ENCODE measurements at regions not wholly inside any gene's neighbourhood (a gene's known extent, or its start where the extent isn't known, plus 50 kb on each side); places are given as distances from the start of the nearest gene placed in this dataset.

GRCh38 chr9:79940919-79941318, 369.2 kb downstream of the TLE4 start:
- no peaks in the 10 kb centered on the region for H3K9me3 ChIP-seq (ENCODE audit: severe bottlenecking)
- H3K36me3 ChIP-seq: no peaks in the 10 kb centered on the region
- no peaks in the 10 kb centered on the region for H3K27me3 ChIP-seq (ENCODE audit: insufficient read depth, low read depth, severe bottlenecking)
- no peak for DNase-seq
- H3K4me3 ChIP-seq (ENCODE audit: low read depth, low read length): no peak overlapping the region
- TF ChIP-seq CTCF (IDR thresholded peaks at IDR 0.05; ENCODE audit: low read depth, low read length): no peak
- H3K27ac ChIP-seq: no peak overlapping the region

GRCh38 chr9:79939819-79940218, 368.1 kb downstream of the TLE4 start:
- DNase-seq: no peak
- no peak overlapping the region for H3K27ac ChIP-seq
- no peaks in the 10 kb centered on the region for H3K27me3 ChIP-seq (ENCODE audit: insufficient read depth, low read depth, severe bottlenecking)
- H3K36me3 ChIP-seq: no peaks in the 10 kb centered on the region
- H3K4me3 ChIP-seq (ENCODE audit: low read depth, low read length): no peak overlapping the region
- no peaks in the 10 kb centered on the region for H3K9me3 ChIP-seq (ENCODE audit: severe bottlenecking)
- no peak for TF ChIP-seq CTCF (IDR thresholded peaks at IDR 0.05; ENCODE audit: low read depth, low read length)

GRCh38 chr9:79936336-79936735, 364.6 kb downstream of the TLE4 start:
- H3K9me3 ChIP-seq (ENCODE audit: severe bottlenecking): no peaks in the 10 kb centered on the region
- no peaks in the 10 kb centered on the region for H3K27me3 ChIP-seq (ENCODE audit: insufficient read depth, low read depth, severe bottlenecking)
- H3K4me3 ChIP-seq (ENCODE audit: low read depth, low read length): no peak overlapping the region
- no peaks in the 10 kb centered on the region for H3K36me3 ChIP-seq
- no peak overlapping the region for H3K27ac ChIP-seq
- no peak for TF ChIP-seq CTCF (IDR thresholded peaks at IDR 0.05; ENCODE audit: low read depth, low read length)
- DNase-seq: no peak

DNA sequence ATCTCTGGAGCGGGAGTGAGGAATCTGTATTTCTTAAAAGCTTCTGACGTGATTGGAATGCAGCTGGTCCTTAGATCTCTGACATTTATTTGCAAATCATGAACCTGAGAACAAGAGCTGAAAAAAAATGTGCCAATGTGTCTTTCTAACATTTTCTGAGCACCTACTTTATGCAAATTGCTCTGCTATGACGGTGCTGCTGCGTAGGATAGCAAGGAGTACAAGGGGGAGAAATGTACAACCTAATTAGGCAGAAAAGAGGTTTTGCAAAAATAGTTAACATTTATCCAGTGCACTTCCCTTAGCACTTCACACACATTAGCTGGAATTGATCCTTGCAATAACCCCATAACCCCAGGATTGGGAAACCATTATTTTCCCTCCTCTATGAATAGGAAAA, 357.5 kb downstream of the TLE4 start:
- Histone ChIP-seq H3K4me3 (ENCODE audit: low read depth, low read length) (no peak overlapping the region), H3K27ac (no peak overlapping the region), H3K27me3 (ENCODE audit: insufficient read depth, low read depth, severe bottlenecking) (no peaks in the 10 kb centered on the region), H3K36me3 (no peaks in the 10 kb centered on the region), H3K9me3 (ENCODE audit: severe bottlenecking) (no peaks in the 10 kb centered on the region)
- DNase-seq: no peak
- no peak for TF ChIP-seq CTCF (IDR thresholded peaks at IDR 0.05; ENCODE audit: low read depth, low read length)

GRCh38 chr9:79928661-79929223, 357.0 kb downstream of the TLE4 start:
- Histone ChIP-seq H3K27ac (no peak overlapping the region), H3K27me3 (ENCODE audit: insufficient read depth, low read depth, severe bottlenecking) (no peaks in the 10 kb centered on the region), H3K4me3 (ENCODE audit: low read depth, low read length) (no peak overlapping the region), H3K36me3 (no peaks in the 10 kb centered on the region), H3K9me3 (ENCODE audit: severe bottlenecking) (no peaks in the 10 kb centered on the region)
- no peak for TF ChIP-seq CTCF (IDR thresholded peaks at IDR 0.05; ENCODE audit: low read depth, low read length)
- no peak for DNase-seq

DNA sequence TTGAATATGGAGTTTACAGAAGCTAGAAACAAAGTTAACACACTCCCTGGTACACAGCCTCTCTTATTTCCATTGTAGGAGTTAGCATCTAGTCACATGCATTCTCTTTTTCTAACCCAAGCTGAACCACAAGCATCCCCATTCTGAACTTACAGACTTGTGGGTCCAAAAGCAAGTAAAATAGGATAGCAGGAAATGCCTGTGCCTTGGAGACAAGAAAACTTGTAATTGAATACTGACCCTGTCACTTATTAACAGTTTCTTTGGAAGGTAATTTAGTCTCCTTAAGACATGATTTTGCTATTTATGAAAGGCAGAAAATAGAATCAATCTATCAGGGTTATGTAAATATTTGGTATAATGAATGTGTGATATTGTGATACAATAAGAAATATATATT, 353.6 kb downstream of the TLE4 start:
- H3K36me3 ChIP-seq: no peaks in the 10 kb centered on the region
- no peaks in the 10 kb centered on the region for H3K27me3 ChIP-seq (ENCODE audit: insufficient read depth, low read depth, severe bottlenecking)
- H3K9me3 ChIP-seq (ENCODE audit: severe bottlenecking): no peaks in the 10 kb centered on the region
- no peak for DNase-seq
- H3K27ac ChIP-seq: no peak overlapping the region
- H3K4me3 ChIP-seq (ENCODE audit: low read depth, low read length): no peak overlapping the region
- TF ChIP-seq CTCF (IDR thresholded peaks at IDR 0.05; ENCODE audit: low read depth, low read length): no peak

Data from WERI-Rb-1 (cell line).